ENCODE measurements at regions not wholly inside any gene's neighbourhood (a gene's known extent, or its start where the extent isn't known, plus 50 kb on each side); places are given as distances from the start of the nearest gene placed in this dataset.

GRCh38 chr2:18464913-18465312, 95.5 kb downstream of the RDH14 start:
- no peak for DNase-seq

GRCh38 chr2:18456026-18456425, 104.4 kb downstream of the RDH14 start:
- no peak for DNase-seq

- no peak for DNase-seq
Measured at GRCh38 chr2:18455236-18455862, 105.1 kb downstream of the RDH14 start.

- no peak for DNase-seq
Measured at GRCh38 chr2:18454692-18455235, 105.7 kb downstream of the RDH14 start.

GRCh38 chr2:18446715-18447114, 113.7 kb downstream of the RDH14 start:
- DNase-seq, result no peak

GRCh38 chr2:18445433-18446320, 114.8 kb downstream of the RDH14 start:
- DNase-seq, result no peak

- no peak for DNase-seq
Measured at GRCh38 chr2:18444806-18445205, 115.6 kb downstream of the RDH14 start.

GRCh38 chr2:18441583-18441982, 118.9 kb downstream of the RDH14 start:
- DNase-seq, result no peak

- DNase-seq, result no peak
Measured at GRCh38 chr2:18440777-18441176, 119.7 kb downstream of the RDH14 start.

GRCh38 chr2:18440141-18440661, 120.3 kb downstream of the RDH14 start:
- no peak for DNase-seq

- no peak for DNase-seq
Measured at GRCh38 chr2:18439716-18440115, 120.7 kb downstream of the RDH14 start.

GRCh38 chr2:18437909-18438308, 122.5 kb downstream of the RDH14 start:
- DNase-seq, result no peak

- no peak for DNase-seq
Measured at GRCh38 chr2:18436503-18437005, 123.9 kb downstream of the RDH14 start.

- DNase-seq, result peak; percentile 34
Measured at GRCh38 chr2:18435426-18436037, 124.9 kb downstream of the RDH14 start.

GRCh38 chr2:18433872-18434271, 126.6 kb downstream of the RDH14 start:
- no peak for DNase-seq

- no peak for DNase-seq
Measured at GRCh38 chr2:18432999-18433398, 127.5 kb downstream of the RDH14 start.

GRCh38 chr2:18430996-18431748, 129.3 kb downstream of the RDH14 start:
- DNase-seq, result no peak

GRCh38 chr2:18428516-18428915, 131.9 kb downstream of the RDH14 start:
- no peak for DNase-seq

GRCh38 chr2:18427762-18428161, 132.7 kb downstream of the RDH14 start:
- DNase-seq, result no peak

GRCh38 chr2:18426174-18426573, 134.3 kb downstream of the RDH14 start:
- no peak for DNase-seq

GRCh38 chr2:18425210-18425703, 135.2 kb downstream of the RDH14 start:
- no peak for DNase-seq

- no peak for DNase-seq
Measured at GRCh38 chr2:18423636-18424035, 136.8 kb downstream of the RDH14 start.

Data from NCI-H1105 treated with DMSO at 0.1 percent for 48 hours (cell line).